ENCODE measurements at regions not wholly inside any gene's neighbourhood (a gene's known extent, or its start where the extent isn't known, plus 50 kb on each side); places are given as distances from the start of the nearest gene placed in this dataset.

GRCh38 chr4:54959131-54959530 is 166.3 kb downstream of the KDR start:
- TF ChIP-seq, protein P1, sequence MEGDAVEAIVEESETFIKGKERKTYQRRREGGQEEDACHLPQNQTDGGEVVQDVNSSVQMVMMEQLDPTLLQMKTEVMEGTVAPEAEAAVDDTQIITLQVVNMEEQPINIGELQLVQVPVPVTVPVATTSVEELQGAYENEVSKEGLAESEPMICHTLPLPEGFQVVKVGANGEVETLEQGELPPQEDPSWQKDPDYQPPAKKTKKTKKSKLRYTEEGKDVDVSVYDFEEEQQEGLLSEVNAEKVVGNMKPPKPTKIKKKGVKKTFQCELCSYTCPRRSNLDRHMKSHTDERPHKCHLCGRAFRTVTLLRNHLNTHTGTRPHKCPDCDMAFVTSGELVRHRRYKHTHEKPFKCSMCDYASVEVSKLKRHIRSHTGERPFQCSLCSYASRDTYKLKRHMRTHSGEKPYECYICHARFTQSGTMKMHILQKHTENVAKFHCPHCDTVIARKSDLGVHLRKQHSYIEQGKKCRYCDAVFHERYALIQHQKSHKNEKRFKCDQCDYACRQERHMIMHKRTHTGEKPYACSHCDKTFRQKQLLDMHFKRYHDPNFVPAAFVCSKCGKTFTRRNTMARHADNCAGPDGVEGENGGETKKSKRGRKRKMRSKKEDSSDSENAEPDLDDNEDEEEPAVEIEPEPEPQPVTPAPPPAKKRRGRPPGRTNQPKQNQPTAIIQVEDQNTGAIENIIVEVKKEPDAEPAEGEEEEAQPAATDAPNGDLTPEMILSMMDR (IDR thresholded peaks at IDR 0.05) = no peak
- no peak for TF ChIP-seq POLR2A (IDR thresholded peaks at IDR 0.05)
